ENCODE measurements at regions not wholly inside any gene's neighbourhood (a gene's known extent, or its start where the extent isn't known, plus 50 kb on each side); places are given as distances from the start of the nearest gene placed in this dataset.

- TF ChIP-seq ZNF850 (CRISPR knock-in tag; conservative IDR thresholded peaks at IDR 0.05), result no peak
- TF ChIP-seq TFAP4 (IDR thresholded peaks at IDR 0.05; ENCODE audit: borderline replicate concordance, low read depth), result peak; percentile 49; the same call in 1 of the 2 replicates
- no peak for TF ChIP-seq SRY (CRISPR knock-in tag; IDR thresholded peaks at IDR 0.05)
- no peak for TF ChIP-seq ZNF318 (CRISPR knock-in tag; IDR thresholded peaks at IDR 0.05)
- no peak for TF ChIP-seq KLF9 (CRISPR knock-in tag; IDR thresholded peaks at IDR 0.05; ENCODE audit: low read depth)
- peak; percentile 45; the same call in 1 of the 2 replicates for TF ChIP-seq KDM1A (CRISPR knock-in tag; IDR thresholded peaks at IDR 0.05)
- peak; percentile 73; the same call in 1 of the 2 replicates for TF ChIP-seq ZNF772 (CRISPR knock-in tag; IDR thresholded peaks at IDR 0.05)
- TF ChIP-seq, protein P1, sequence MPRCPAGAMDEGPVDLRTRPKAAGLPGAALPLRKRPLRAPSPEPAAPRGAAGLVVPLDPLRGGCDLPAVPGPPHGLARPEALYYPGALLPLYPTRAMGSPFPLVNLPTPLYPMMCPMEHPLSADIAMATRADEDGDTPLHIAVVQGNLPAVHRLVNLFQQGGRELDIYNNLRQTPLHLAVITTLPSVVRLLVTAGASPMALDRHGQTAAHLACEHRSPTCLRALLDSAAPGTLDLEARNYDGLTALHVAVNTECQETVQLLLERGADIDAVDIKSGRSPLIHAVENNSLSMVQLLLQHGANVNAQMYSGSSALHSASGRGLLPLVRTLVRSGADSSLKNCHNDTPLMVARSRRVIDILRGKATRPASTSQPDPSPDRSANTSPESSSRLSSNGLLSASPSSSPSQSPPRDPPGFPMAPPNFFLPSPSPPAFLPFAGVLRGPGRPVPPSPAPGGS (CRISPR knock-in tag; IDR thresholded peaks at IDR 0.05), result no peak
- peak; percentile 58 for TF ChIP-seq ZGPAT (CRISPR knock-in tag; IDR thresholded peaks at IDR 0.05)
- TF ChIP-seq MIXL1 (CRISPR knock-in tag; IDR thresholded peaks at IDR 0.05), result 0 out of 2 replicates have a peak, but pooled peaks have one; percentile 8
- peak; percentile 62; the same call in 1 of the 2 replicates for TF ChIP-seq RARA (CRISPR knock-in tag; IDR thresholded peaks at IDR 0.05)
- TF ChIP-seq ZNF792 (CRISPR knock-in tag; IDR thresholded peaks at IDR 0.05), result 0 out of 2 replicates have a peak, but pooled peaks have one; percentile 26
- TF ChIP-seq, protein P2, sequence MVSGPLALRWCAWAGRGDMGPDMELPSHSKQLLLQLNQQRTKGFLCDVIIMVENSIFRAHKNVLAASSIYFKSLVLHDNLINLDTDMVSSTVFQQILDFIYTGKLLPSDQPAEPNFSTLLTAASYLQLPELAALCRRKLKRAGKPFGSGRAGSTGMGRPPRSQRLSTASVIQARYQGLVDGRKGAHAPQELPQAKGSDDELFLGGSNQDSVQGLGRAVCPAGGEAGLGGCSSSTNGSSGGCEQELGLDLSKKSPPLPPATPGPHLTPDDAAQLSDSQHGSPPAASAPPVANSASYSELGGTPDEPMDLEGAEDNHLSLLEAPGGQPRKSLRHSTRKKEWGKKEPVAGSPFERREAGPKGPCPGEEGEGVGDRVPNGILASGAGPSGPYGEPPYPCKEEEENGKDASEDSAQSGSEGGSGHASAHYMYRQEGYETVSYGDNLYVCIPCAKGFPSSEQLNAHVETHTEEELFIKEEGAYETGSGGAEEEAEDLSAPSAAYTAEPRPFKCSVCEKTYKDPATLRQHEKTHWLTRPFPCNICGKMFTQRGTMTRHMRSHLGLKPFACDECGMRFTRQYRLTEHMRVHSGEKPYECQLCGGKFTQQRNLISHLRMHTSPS (CRISPR knock-in tag; IDR thresholded peaks at IDR 0.05; ENCODE audit: low read depth), result peak; percentile 99
- TF ChIP-seq ZFP82 (CRISPR knock-in tag; IDR thresholded peaks at IDR 0.05; ENCODE audit: borderline replicate concordance), result no peak
- TF ChIP-seq ZNF501 (CRISPR knock-in tag; IDR thresholded peaks at IDR 0.05), result peak; percentile 51; the same call in 1 of the 2 replicates
- TF ChIP-seq ZNF777 (CRISPR knock-in tag; IDR thresholded peaks at IDR 0.05), result no peak
Measured at GRCh38 chr5:173789031-173789920, 98.9 kb upstream of the CPEB4 start (continued).

Data from HepG2 (cell line).